Tibial artery (tissue), 4 donors: ENCODE measurements at regions not wholly inside any gene's neighbourhood (a gene's known extent, or its start where the extent isn't known, plus 50 kb on each side); places are given as distances from the start of the nearest gene placed in this dataset.

Experiments
- DNase-seq, 2 donors: peaks; one replicate each; pipeline ENCODE4 v3.0.0-alpha.2; 2019
- H3K27ac ChIP-seq, 2 donors: fragments of 200-600 bp; sonication (generic) in 1 of 2; 1 replicate in 1 of 2; 2 replicates in 1 of 2; pipeline ENCODE4 v1.5.1; 2018 to 2019; ENCODE audit warnings: mild to moderate bottlenecking in 1 of 2
- H3K27me3 ChIP-seq, 2 donors: fragments of 200-600 bp; sonication (generic) in 1 of 2; one replicate each; pipeline versions ENCODE4 v1.5.1 to v1.6.0; 2016 to 2019
- H3K36me3 ChIP-seq, 3 donors: fragments of 200-600 bp; sonication (generic) in 2 of 3; one replicate each; pipeline ENCODE4 v1.5.1; 2016 to 2019; ENCODE audit warnings: mild to moderate bottlenecking in 2 of 3
- H3K4me1 ChIP-seq, 4 donors: fragments of 200-600 bp; sonication (generic) in 2 of 4; 1 replicate in 3 of 4; 2 replicates in 1 of 4; pipeline ENCODE4 v1.5.1; 2016 to 2019
- H3K4me3 ChIP-seq, 2 donors: fragments of 200-600 bp; sonication (generic) in 1 of 2; 1 replicate in 1 of 2; 2 replicates in 1 of 2; pipeline ENCODE4 v1.5.1; 2018 to 2019; ENCODE audit warnings: mild to moderate bottlenecking in 2 of 2
- H3K9me3 ChIP-seq, 3 donors: fragments of 200-600 bp; sonication (generic) in 1 of 3; one replicate each; pipeline ENCODE4 v1.5.1; 2016 to 2019
- intact Hi-C: fragments of 100-400 bp; cut with DNase I; formaldehyde crosslinking; loops from one replicate; pipeline ENCODE4 v1.15.0; 2023; ENCODE audit warnings: low total_unique reads
- TF ChIP-seq, protein P1 (sequence below), 2 experiments: fragments of 200-600 bp in 1 of 2; fragments of 450-650 bp in 1 of 2; IDR thresholded peaks; one replicate each; pipeline ENCODE4 v1.5.1; 2017 to 2019; ENCODE audit warnings: antibody characterized with exemption in 2 of 2, mild to moderate bottlenecking in 1 of 2, moderate library complexity in 1 of 2

DNA sequence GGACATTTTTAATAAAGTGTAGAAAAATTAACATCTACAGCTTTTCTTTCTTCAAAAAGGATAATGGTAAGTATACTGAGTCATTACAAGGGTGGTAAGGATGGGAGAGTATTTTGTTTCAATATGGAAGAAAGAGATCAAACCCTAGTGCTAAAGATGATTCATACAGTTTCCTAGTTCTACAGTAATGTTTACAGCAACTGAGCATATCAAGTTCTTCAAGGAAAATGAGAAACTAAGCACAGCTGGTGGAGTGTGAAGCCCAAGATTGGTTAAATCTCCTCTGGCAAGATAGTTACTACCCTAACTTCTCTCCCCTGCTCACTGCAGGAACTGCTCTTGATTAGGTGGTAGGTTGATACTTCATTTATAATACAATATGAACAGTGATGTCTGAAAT lies 467.5 kb downstream of the XIRP2 start:
- DNase-seq, result no peak
- intact Hi-C loops, result no loop called here
- no peaks in the 10 kb centered on the region for H3K36me3 ChIP-seq
- H3K9me3 ChIP-seq, result no peaks in the 10 kb centered on the region
- no peaks in the 10 kb centered on the region for H3K27me3 ChIP-seq
- no peak overlapping the region for H3K27ac ChIP-seq
- TF ChIP-seq, protein P1, sequence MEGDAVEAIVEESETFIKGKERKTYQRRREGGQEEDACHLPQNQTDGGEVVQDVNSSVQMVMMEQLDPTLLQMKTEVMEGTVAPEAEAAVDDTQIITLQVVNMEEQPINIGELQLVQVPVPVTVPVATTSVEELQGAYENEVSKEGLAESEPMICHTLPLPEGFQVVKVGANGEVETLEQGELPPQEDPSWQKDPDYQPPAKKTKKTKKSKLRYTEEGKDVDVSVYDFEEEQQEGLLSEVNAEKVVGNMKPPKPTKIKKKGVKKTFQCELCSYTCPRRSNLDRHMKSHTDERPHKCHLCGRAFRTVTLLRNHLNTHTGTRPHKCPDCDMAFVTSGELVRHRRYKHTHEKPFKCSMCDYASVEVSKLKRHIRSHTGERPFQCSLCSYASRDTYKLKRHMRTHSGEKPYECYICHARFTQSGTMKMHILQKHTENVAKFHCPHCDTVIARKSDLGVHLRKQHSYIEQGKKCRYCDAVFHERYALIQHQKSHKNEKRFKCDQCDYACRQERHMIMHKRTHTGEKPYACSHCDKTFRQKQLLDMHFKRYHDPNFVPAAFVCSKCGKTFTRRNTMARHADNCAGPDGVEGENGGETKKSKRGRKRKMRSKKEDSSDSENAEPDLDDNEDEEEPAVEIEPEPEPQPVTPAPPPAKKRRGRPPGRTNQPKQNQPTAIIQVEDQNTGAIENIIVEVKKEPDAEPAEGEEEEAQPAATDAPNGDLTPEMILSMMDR (IDR thresholded peaks at IDR 0.05), result no peak
- no peak overlapping the region for H3K4me3 ChIP-seq
- no peaks in the 10 kb centered on the region for H3K4me1 ChIP-seq

DNA sequence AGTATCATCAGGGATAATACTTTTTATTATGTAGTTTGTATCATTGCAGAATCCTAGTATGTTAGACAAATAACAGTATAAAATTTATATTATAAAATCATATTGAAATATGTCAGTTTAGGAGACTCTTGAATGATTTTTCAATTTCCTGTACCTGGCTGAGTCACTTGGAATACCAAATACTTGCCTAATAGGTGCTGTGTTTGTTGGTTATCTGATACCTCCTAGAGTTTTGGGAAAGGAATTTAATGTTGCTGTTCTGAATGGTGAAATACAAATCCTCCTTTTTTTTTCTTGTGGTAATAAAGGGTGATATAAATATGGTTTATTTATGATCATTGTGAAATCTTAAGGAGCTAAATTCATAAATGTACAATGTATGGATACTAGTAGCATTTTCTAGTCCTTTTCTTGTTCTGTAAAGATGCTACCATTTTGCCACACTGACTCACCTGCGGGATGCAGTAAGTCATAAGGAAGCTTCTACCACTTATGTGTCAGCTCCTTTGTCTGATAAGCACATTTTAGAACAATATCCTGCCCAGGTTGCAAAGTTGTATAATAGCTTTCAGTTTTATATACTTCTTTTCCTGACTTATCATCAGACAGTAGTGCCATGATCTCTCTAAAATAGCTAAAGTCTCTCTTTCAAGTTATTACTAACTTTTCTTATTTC lies 465.5 kb downstream of the XIRP2 start:
- no peak for DNase-seq
- H3K36me3 ChIP-seq, result no peaks in the 10 kb centered on the region
- H3K4me1 ChIP-seq, result no peaks in the 10 kb centered on the region
- intact Hi-C loops, result no loop called here
- H3K4me3 ChIP-seq, result no peak overlapping the region
- H3K9me3 ChIP-seq, result no peaks in the 10 kb centered on the region
- H3K27ac ChIP-seq, result no peak overlapping the region
- H3K27me3 ChIP-seq, result no peaks in the 10 kb centered on the region
- TF ChIP-seq, protein P1 (IDR thresholded peaks at IDR 0.05), result no peak

DNA sequence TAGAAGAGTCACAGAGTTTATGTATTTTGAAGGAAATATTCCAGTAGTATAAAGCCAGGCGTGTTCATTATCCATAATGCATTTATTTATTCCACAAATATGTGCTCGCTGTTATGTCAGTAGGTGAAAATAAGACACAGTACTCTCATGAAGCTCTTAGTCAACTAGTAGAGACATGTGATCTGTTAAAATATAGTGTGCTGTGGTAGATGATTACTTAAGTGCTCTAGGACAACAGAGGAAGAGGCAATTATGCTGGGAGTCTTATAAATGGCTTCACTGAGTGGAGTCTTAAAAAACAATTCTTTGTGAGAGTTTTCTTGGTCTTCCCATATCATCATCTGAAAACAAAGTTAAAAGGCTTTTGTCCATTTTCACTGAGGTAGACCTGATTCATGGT lies 457.3 kb downstream of the XIRP2 start:
- intact Hi-C loops, result no loop called here
- no peak overlapping the region for H3K27ac ChIP-seq
- H3K4me1 ChIP-seq, result no peaks in the 10 kb centered on the region
- DNase-seq, result no peak
- TF ChIP-seq, protein P1 (IDR thresholded peaks at IDR 0.05), result no peak
- no peak overlapping the region for H3K4me3 ChIP-seq
- no peaks in the 10 kb centered on the region for H3K9me3 ChIP-seq
- H3K27me3 ChIP-seq, result no peaks in the 10 kb centered on the region
- no peaks in the 10 kb centered on the region for H3K36me3 ChIP-seq

DNA sequence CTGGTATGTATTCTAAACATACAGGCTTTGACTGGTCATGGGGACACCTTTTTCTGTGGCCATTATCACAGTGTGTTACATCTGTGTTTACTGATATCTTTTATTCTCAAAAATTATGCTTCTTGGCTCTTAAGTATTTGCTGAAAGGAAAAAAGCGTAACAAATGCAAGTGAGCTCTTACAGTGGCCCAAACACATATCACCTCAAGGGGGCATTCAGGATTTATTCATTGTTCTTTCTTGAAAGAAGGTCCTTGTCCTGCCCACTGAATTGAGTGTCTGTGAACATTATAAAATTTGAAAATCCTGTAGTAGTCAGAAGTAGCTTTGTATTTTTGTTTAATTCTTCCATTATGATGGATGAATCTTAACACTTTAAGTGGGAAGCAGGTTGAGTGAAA lies 454.5 kb downstream of the XIRP2 start:
- intact Hi-C loops, result no loop called here
- DNase-seq, result no peak
- H3K9me3 ChIP-seq, result no peaks in the 10 kb centered on the region
- H3K4me1 ChIP-seq, result no peaks in the 10 kb centered on the region
- H3K27me3 ChIP-seq, result no peaks in the 10 kb centered on the region
- TF ChIP-seq, protein P1 (IDR thresholded peaks at IDR 0.05), result no peak
- no peaks in the 10 kb centered on the region for H3K36me3 ChIP-seq
- H3K27ac ChIP-seq, result no peak overlapping the region
- H3K4me3 ChIP-seq, result no peak overlapping the region

DNA sequence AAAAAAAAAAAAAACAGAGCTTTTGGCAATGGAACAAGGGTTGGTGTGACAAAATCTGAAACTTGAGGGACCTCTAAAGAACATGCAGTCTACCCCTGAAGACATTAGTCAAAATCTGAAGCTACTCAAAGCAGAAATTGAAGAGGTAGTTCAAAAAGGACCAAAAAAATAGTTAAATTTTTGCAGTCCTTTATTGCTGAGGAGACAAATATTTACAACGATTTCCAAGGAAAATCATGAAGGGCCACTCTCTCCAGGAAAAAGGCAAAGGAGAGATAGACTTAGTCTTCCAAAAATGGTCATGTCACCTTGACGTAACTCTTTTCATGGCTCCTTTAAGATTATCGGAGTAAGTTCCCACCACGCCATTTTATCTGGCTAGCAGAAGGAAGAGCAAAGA lies 452.0 kb downstream of the XIRP2 start:
- no peak overlapping the region for H3K4me3 ChIP-seq
- intact Hi-C loops, result no loop called here

More for the DNA sequence above, 452.0 kb downstream of the XIRP2 start:
- no peaks in the 10 kb centered on the region for H3K9me3 ChIP-seq
- TF ChIP-seq, protein P1 (IDR thresholded peaks at IDR 0.05), result no peak
- H3K27ac ChIP-seq, result no peak overlapping the region
- no peak for DNase-seq
- H3K27me3 ChIP-seq, result no peaks in the 10 kb centered on the region
- H3K4me1 ChIP-seq, result no peaks in the 10 kb centered on the region
- H3K36me3 ChIP-seq, result no peaks in the 10 kb centered on the region
